GM23338 (cell line): ENCODE measurements at regions not wholly inside any gene's neighbourhood (a gene's known extent, or its start where the extent isn't known, plus 50 kb on each side); places are given as distances from the start of the nearest gene placed in this dataset.

Source experiments
- ATAC-seq: fragments of 200-7000 bp; cut with Tn5 transposase; 3 replicates; pipeline ENCODE4 v1.9.1; 2020
- DNase-seq: peaks from one replicate; pipeline ENCODE4 v3.0.0-alpha.2; 2015; ENCODE audit warnings: low spot score
- H2AFZ ChIP-seq: fragments of 200-600 bp; sonication (generic); 2 replicates; pipeline ENCODE4 v1.8.0; 2016; ENCODE audit warnings: antibody characterized with exemption, mild to moderate bottlenecking, moderate library complexity
- H3F3A ChIP-seq: fragments of 200-600 bp; sonication (generic); replicated peaks from 2 replicates; pipeline ENCODE4 v1.8.0; 2017; ENCODE audit warnings: antibody characterized with exemption, mixed run types, low read depth
- H3K27ac ChIP-seq: fragments of 200-600 bp; sonication (generic); 2 replicates; pipeline ENCODE4 v1.6.1; 2016; ENCODE audit warnings: low read depth
- H3K27me3 ChIP-seq: fragments of 200-600 bp; sonication (generic); 2 replicates; pipeline ENCODE4 v1.8.0; 2016; ENCODE audit warnings: mild to moderate bottlenecking, mixed run types, moderate library complexity; ENCODE audit not compliant: insufficient read depth
- H3K36me3 ChIP-seq: fragments of 200-600 bp; sonication (generic); 2 replicates; pipeline ENCODE4 v1.8.0; 2016; ENCODE audit warnings: mild to moderate bottlenecking; ENCODE audit not compliant: insufficient read depth
- H3K4me1 ChIP-seq: fragments of 200-600 bp; sonication (generic); 2 replicates; pipeline ENCODE4 v1.8.0; 2016; ENCODE audit warnings: mild to moderate bottlenecking, moderate library complexity; ENCODE audit not compliant: insufficient read depth
- H3K4me2 ChIP-seq: fragments of 200-600 bp; sonication (generic); 2 replicates; pipeline ENCODE4 v1.7.1; 2017; ENCODE audit warnings: mixed run types
- H3K4me3 ChIP-seq: fragments of 200-600 bp; sonication (generic); 2 replicates; pipeline ENCODE4 v1.6.1; 2016; ENCODE audit warnings: mixed run types
- H3K79me2 ChIP-seq: fragments of 200-600 bp; sonication (generic); replicated peaks from 2 replicates; pipeline ENCODE4 v1.8.0; 2017; ENCODE audit warnings: mild to moderate bottlenecking; ENCODE audit not compliant: insufficient read depth
- H3K9me2 ChIP-seq: fragments of 200-600 bp; sonication (generic); 2 replicates; pipeline ENCODE4 v1.8.0; 2017; ENCODE audit not compliant: insufficient read depth
- H4K20me1 ChIP-seq: fragments of 200-600 bp; sonication (generic); replicated peaks from 2 replicates; pipeline ENCODE4 v1.8.0; 2017; ENCODE audit warnings: mild to moderate bottlenecking; ENCODE audit not compliant: insufficient read depth
- H3K27ac Mint-ChIP-seq: 2 replicates; pipeline ENCODE4 v1.8.0; 2020; ENCODE audit warnings: inconsistent platforms, mild to moderate bottlenecking, moderate library complexity, mixed read lengths
- H3K27me3 Mint-ChIP-seq: 3 replicates; pipeline ENCODE4 v1.8.0; 2022; ENCODE audit warnings: low read depth, mild to moderate bottlenecking, moderate library complexity, mixed read lengths, inconsistent platforms; ENCODE audit not compliant: insufficient read depth, poor library complexity
- H3K36me3 Mint-ChIP-seq: 3 replicates; pipeline ENCODE4 v1.8.0; 2021; ENCODE audit warnings: low read depth, mild to moderate bottlenecking, inconsistent platforms, moderate library complexity, mixed read lengths
- H3K4me1 Mint-ChIP-seq: 3 replicates; pipeline ENCODE4 v1.8.0; 2020; ENCODE audit warnings: mild to moderate bottlenecking, inconsistent platforms, mixed read lengths
- H3K4me3 Mint-ChIP-seq: 3 replicates; pipeline ENCODE4 v1.8.0; 2021; ENCODE audit warnings: moderate library complexity, mild to moderate bottlenecking, inconsistent platforms, mixed read lengths
- H3K9me3 Mint-ChIP-seq: 3 replicates; pipeline ENCODE4 v1.8.0; 2020; ENCODE audit warnings: moderate library complexity, mild to moderate bottlenecking, inconsistent platforms, mixed read lengths
- CREB1 ChIP-seq: fragments of 250-450 bp; sonication (Bioruptor Pico); IDR thresholded peaks from 2 replicates; pipeline ENCODE4 v1.5.0; 2020; ENCODE audit warnings: low read depth, mild to moderate bottlenecking, moderate library complexity
- CTCF ChIP-seq, 2 experiments: fragments of 200-600 bp in 1 of 2; sonication (generic) in 1 of 2; conservative IDR thresholded peaks; 2 replicates each; pipeline versions ENCODE4 v1.5.1 to v1.6.1; 2016 to 2017; ENCODE audit warnings: antibody characterized with exemption in 2 of 2, low read depth in 2 of 2, mild to moderate bottlenecking in 2 of 2, moderate library complexity in 1 of 2
- ETS1 ChIP-seq: IDR thresholded peaks from 2 replicates; pipeline ENCODE4 v1.6.1; 2016; ENCODE audit warnings: antibody characterized with exemption
- EZH2 ChIP-seq: fragments of 200-600 bp; sonication (generic); IDR thresholded peaks from one replicate; pipeline ENCODE4 v1.8.0; 2017; ENCODE audit warnings: antibody characterized with exemption, mild to moderate bottlenecking, low read depth; ENCODE audit not compliant: unreplicated experiment
- EZH2phosphoT487 ChIP-seq: fragments of 200-600 bp; sonication (generic); IDR thresholded peaks from one replicate; pipeline ENCODE4 v1.8.1; 2018; ENCODE audit warnings: antibody characterized with exemption; ENCODE audit not compliant: unreplicated experiment
- JUNB ChIP-seq: IDR thresholded peaks from one replicate; pipeline ENCODE4 v1.6.1; 2016; ENCODE audit warnings: antibody characterized with exemption; ENCODE audit not compliant: unreplicated experiment
- POLR2AphosphoS5 ChIP-seq: IDR thresholded peaks from 2 replicates; pipeline ENCODE4 v1.6.1; 2016; ENCODE audit warnings: antibody characterized with exemption, low read depth
- STAT1 ChIP-seq: IDR thresholded peaks from one replicate; pipeline ENCODE4 v1.6.1; 2016; ENCODE audit warnings: antibody characterized with exemption; ENCODE audit not compliant: unreplicated experiment
- ZNF114 ChIP-seq: fragments of 250-450 bp; sonication (Bioruptor Pico); IDR thresholded peaks from 2 replicates; pipeline ENCODE4 v1.5.0; 2020; ENCODE audit warnings: mild to moderate bottlenecking, moderate library complexity
- ZNF331 ChIP-seq: fragments of 250-450 bp; sonication (Bioruptor Pico); IDR thresholded peaks from 2 replicates; pipeline ENCODE4 v1.5.0; 2020; ENCODE audit warnings: low read depth, mild to moderate bottlenecking, moderate library complexity
- TF ChIP-seq, protein P1 (sequence below): fragments of 250-450 bp; sonication (Bioruptor Pico); IDR thresholded peaks from 2 replicates; pipeline ENCODE4 v1.5.0; 2020; ENCODE audit warnings: mild to moderate bottlenecking, moderate library complexity
- TF ChIP-seq, protein P2 (sequence below): IDR thresholded peaks from one replicate; pipeline ENCODE4 v1.6.1; 2018; ENCODE audit warnings: antibody characterized with exemption; ENCODE audit not compliant: unreplicated experiment

DNA sequence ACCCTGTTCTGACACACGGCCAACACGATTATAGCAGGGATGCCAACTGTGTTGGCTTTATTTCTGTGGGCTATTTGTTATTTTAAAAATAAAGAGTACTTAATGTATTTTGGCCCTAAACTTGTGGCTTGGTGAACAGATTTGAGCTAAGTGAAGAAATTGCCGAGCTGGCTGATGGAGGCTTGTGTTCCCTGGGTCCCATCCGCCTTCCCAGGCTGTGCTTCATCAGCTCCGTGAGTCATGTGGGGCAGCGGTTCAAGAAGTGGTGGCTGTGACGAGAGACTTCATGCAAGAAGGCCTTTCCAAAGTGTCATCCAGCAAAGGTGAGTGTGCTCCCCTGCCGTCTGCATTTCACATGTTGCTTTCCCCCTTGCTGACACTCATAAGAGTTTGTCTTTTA lies 73.6 kb upstream of the NCK2 start (continued):
- TF ChIP-seq, protein P1, sequence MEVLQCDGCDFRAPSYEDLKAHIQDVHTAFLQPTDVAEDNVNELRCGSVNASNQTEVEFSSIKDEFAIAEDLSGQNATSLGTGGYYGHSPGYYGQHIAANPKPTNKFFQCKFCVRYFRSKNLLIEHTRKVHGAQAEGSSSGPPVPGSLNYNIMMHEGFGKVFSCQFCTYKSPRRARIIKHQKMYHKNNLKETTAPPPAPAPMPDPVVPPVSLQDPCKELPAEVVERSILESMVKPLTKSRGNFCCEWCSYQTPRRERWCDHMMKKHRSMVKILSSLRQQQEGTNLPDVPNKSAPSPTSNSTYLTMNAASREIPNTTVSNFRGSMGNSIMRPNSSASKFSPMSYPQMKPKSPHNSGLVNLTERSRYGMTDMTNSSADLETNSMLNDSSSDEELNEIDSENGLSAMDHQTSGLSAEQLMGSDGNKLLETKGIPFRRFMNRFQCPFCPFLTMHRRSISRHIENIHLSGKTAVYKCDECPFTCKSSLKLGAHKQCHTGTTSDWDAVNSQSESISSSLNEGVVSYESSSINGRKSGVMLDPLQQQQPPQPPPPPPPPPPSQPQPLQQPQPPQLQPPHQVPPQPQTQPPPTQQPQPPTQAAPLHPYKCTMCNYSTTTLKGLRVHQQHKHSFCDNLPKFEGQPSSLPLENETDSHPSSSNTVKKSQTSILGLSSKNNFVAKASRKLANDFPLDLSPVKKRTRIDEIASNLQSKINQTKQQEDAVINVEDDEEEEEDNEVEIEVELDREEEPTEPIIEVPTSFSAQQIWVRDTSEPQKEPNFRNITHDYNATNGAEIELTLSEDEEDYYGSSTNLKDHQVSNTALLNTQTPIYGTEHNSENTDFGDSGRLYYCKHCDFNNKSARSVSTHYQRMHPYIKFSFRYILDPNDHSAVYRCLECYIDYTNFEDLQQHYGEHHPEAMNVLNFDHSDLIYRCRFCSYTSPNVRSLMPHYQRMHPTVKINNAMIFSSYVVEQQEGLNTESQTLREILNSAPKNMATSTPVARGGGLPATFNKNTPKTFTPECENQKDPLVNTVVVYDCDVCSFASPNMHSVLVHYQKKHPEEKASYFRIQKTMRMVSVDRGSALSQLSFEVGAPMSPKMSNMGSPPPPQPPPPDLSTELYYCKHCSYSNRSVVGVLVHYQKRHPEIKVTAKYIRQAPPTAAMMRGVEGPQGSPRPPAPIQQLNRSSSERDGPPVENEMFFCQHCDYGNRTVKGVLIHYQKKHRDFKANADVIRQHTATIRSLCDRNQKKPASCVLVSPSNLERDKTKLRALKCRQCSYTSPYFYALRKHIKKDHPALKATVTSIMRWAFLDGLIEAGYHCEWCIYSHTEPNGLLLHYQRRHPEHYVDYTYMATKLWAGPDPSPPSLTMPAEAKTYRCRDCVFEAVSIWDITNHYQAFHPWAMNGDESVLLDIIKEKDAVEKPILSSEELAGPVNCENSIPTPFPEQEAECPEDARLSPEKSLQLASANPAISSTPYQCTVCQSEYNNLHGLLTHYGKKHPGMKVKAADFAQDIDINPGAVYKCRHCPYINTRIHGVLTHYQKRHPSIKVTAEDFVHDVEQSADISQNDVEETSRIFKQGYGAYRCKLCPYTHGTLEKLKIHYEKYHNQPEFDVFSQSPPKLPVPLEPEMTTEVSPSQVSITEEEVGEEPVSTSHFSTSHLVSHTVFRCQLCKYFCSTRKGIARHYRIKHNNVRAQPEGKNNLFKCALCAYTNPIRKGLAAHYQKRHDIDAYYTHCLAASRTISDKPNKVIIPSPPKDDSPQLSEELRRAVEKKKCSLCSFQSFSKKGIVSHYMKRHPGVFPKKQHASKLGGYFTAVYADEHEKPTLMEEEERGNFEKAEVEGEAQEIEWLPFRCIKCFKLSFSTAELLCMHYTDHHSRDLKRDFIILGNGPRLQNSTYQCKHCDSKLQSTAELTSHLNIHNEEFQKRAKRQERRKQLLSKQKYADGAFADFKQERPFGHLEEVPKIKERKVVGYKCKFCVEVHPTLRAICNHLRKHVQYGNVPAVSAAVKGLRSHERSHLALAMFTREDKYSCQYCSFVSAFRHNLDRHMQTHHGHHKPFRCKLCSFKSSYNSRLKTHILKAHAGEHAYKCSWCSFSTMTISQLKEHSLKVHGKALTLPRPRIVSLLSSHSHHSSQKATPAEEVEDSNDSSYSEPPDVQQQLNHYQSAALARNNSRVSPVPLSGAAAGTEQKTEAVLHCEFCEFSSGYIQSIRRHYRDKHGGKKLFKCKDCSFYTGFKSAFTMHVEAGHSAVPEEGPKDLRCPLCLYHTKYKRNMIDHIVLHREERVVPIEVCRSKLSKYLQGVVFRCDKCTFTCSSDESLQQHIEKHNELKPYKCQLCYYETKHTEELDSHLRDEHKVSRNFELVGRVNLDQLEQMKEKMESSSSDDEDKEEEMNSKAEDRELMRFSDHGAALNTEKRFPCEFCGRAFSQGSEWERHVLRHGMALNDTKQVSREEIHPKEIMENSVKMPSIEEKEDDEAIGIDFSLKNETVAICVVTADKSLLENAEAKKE (CRISPR knock-in tag): no peak
- no peak for TF ChIP-seq JUNB

DNA sequence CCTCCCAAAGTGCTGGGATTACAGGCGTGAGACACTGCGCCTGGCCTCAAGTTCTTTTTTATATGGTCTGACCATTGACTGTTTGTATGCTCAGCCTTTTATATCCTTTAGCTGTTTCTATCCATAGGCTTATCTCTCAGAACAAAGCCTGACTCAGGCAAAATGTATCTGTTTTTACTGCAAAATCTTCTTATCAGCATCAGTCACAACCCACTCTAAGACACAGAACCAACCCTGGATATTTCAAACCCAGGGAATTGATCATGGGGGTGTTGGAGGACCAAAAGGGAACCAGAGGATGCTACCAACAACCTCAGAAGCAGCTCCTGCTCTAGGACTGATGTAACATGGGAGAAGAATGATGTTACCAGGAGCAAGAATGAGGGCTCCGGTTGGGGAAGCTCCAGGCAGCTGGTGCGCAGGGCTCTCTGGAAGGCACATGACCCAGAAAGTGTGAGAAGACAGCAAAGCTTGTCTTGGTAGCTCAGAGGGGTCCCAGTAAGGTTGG lies 75.3 kb upstream of the NCK2 start:
- Histone ChIP-seq H3K27me3 (no peaks in the 10 kb centered on the region), H3K4me1 (no peaks in the 10 kb centered on the region), H3K27ac (no peak overlapping the region), H3K79me2 (no peaks in the 10 kb centered on the region), H3K4me2 (no peak overlapping the region), H4K20me1 (no peaks in the 10 kb centered on the region), H3F3A (no peaks in the 10 kb centered on the region), H3K4me3 (no peak overlapping the region), H3K9me2 (peaks cover 5% of the 10 kb centered on the region; the same call in 1 of the 2 replicates), H3K36me3 (peaks cover 10% of the 10 kb centered on the region), H2AFZ (no peak overlapping the region)
- Mint-ChIP-seq H3K27ac (no peak overlapping the region), H3K4me3 (no peak overlapping the region), H3K9me3 (peaks cover 28% of the 10 kb centered on the region), H3K36me3 (peaks cover 19% of the 10 kb centered on the region), H3K27me3 (peaks cover 6% of the 10 kb centered on the region), H3K4me1 (peaks cover 3% of the 10 kb centered on the region)
- ATAC-seq: no peak
- no peak for DNase-seq
- TF ChIP-seq CTCF (conservative IDR thresholded peaks at IDR 0.05; ENCODE audit: low read depth in 2 of 2): no peak
- no peak for TF ChIP-seq JUNB
- TF ChIP-seq STAT1: no peak
- TF ChIP-seq EZH2: no peak
- TF ChIP-seq, protein P2, sequence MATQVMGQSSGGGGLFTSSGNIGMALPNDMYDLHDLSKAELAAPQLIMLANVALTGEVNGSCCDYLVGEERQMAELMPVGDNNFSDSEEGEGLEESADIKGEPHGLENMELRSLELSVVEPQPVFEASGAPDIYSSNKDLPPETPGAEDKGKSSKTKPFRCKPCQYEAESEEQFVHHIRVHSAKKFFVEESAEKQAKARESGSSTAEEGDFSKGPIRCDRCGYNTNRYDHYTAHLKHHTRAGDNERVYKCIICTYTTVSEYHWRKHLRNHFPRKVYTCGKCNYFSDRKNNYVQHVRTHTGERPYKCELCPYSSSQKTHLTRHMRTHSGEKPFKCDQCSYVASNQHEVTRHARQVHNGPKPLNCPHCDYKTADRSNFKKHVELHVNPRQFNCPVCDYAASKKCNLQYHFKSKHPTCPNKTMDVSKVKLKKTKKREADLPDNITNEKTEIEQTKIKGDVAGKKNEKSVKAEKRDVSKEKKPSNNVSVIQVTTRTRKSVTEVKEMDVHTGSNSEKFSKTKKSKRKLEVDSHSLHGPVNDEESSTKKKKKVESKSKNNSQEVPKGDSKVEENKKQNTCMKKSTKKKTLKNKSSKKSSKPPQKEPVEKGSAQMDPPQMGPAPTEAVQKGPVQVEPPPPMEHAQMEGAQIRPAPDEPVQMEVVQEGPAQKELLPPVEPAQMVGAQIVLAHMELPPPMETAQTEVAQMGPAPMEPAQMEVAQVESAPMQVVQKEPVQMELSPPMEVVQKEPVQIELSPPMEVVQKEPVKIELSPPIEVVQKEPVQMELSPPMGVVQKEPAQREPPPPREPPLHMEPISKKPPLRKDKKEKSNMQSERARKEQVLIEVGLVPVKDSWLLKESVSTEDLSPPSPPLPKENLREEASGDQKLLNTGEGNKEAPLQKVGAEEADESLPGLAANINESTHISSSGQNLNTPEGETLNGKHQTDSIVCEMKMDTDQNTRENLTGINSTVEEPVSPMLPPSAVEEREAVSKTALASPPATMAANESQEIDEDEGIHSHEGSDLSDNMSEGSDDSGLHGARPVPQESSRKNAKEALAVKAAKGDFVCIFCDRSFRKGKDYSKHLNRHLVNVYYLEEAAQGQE: no peak
- no peak for TF ChIP-seq ETS1
- no peak for TF ChIP-seq POLR2AphosphoS5
- TF ChIP-seq ZNF114 (CRISPR knock-in tag): no peak
- no peak for TF ChIP-seq CREB1 (CRISPR knock-in tag)
- TF ChIP-seq ZNF331: no peak
- no peak for TF ChIP-seq EZH2phosphoT487
